NCI-H2171 treated with DMSO at 0.1 percent for 48 hours (cell line): ENCODE measurements at regions not wholly inside any gene's neighbourhood (a gene's known extent, or its start where the extent isn't known, plus 50 kb on each side); places are given as distances from the start of the nearest gene placed in this dataset.

ENCODE experiments used
- DNase-seq: peaks from one replicate; lab custom pipeline; 2025; lab: John Stamatoyannopoulos, UW

- no peak for DNase-seq
These were observed 53.9 kb downstream of the BARX1 start for GRCh38 chr9:93900971-93901861.

- no peak for DNase-seq
These were observed 54.7 kb downstream of the BARX1 start for GRCh38 chr9:93900436-93900819.

- DNase-seq: no peak
These were observed 55.3 kb downstream of the BARX1 start for GRCh38 chr9:93899609-93900435.

- no peak for DNase-seq
These were observed 56.4 kb downstream of the BARX1 start for GRCh38 chr9:93898502-93899426.

- DNase-seq: no peak
These were observed 57.1 kb downstream of the BARX1 start for GRCh38 chr9:93898026-93898425.

GRCh38 chr9:93897075-93897970 is 57.8 kb downstream of the BARX1 start:
- DNase-seq: no peak

GRCh38 chr9:93896496-93897033 is 58.6 kb downstream of the BARX1 start:
- DNase-seq: no peak

GRCh38 chr9:93896093-93896492 is 59.1 kb downstream of the BARX1 start:
- no peak for DNase-seq

GRCh38 chr9:93895535-93895934 is 59.6 kb downstream of the BARX1 start:
- no peak for DNase-seq

GRCh38 chr9:93894691-93895079 is 60.5 kb downstream of the BARX1 start:
- DNase-seq: no peak

GRCh38 chr9:93893899-93894690 is 61.1 kb downstream of the BARX1 start:
- no peak for DNase-seq

GRCh38 chr9:93893194-93893593 is 62.0 kb downstream of the BARX1 start:
- DNase-seq: no peak

GRCh38 chr9:93892748-93893147 is 62.4 kb downstream of the BARX1 start:
- DNase-seq: no peak

- DNase-seq: no peak
These were observed 63.4 kb downstream of the BARX1 start for GRCh38 chr9:93891549-93892310.

- no peak for DNase-seq
These were observed 64.1 kb downstream of the BARX1 start for GRCh38 chr9:93891050-93891449.

- peak; percentile 21 for DNase-seq
These were observed 64.7 kb downstream of the BARX1 start for GRCh38 chr9:93890436-93890935.

- DNase-seq: no peak
These were observed 68.2 kb downstream of the BARX1 start for GRCh38 chr9:93886911-93887310.

- no peak for DNase-seq
These were observed 70.3 kb downstream of the BARX1 start for GRCh38 chr9:93884808-93885207.
